NCI-H345 treated with DMSO at 0.1 percent for 48 hours (cell line): ENCODE measurements at regions not wholly inside any gene's neighbourhood (a gene's known extent, or its start where the extent isn't known, plus 50 kb on each side); places are given as distances from the start of the nearest gene placed in this dataset.

Experiments used
- DNase-seq: peaks from one replicate; lab custom pipeline; 2025; ENCODE audit not compliant: unreplicated experiment; lab: John Stamatoyannopoulos, UW

DNA sequence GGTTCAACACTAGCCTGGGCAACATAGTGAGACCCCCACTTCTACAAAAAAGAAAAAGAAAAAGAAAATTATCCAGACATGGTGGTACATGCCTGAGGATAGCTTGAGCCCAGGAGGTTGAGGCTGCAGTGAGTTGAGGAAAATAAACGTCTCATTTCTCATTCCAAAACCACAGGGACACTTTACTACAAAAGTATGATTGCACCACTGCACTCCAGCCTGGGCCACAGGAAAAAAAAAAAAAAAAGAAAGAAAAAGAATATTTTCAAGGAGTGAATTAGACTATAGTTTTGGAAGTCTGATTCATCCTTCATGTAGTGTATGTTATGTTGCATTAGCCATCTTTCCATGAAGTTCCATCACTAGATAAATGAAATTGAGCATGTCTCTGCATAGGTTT is 149.5 kb upstream of the THBS1 start:
- DNase-seq: no peak

DNA sequence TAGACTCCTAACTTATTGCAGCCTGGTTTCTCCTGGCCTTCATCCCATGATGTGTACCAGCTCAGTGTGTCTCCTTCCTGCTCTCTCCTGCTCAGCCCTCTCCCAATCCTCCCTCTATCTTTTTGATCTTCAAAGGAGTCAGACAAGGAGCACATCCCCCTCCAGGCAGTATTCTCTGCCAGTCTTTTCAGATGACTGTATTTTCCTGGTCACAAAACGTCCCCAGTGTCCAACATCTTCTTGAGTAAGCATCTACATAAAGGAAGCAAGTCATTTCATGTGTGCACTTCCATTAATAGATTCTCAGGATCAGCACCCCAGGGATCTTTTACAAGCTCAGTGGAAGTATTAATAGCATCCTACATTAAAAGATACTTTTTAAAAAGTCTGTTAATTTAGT is 148.9 kb upstream of the THBS1 start:
- no peak for DNase-seq

- DNase-seq: no peak
Measured at GRCh38 chr15:39432912-39433348, 147.9 kb upstream of the THBS1 start.

GRCh38 chr15:39433376-39433775 is 147.5 kb upstream of the THBS1 start:
- DNase-seq: no peak

DNA sequence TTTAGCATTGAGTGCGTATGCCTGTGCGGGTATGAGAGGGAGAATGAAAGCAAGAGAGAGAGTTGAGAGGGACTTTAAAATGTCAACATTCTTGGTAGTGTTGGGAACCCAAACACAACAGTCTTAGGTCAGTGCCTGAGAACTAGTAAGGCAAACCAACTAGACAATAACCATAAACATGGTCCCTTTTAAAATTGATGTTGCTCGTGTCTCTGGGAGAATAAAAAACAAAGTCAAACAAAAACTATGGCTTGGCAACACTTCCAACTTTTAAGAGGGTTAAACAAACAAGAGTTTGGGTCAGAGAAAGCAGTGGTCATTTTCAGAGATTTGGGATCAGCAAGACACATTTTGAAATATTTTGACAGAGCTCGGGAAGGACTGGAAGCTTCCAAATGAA is 146.7 kb upstream of the THBS1 start:
- no peak for DNase-seq

GRCh38 chr15:39434751-39435238 is 146.1 kb upstream of the THBS1 start:
- DNase-seq: no peak

- DNase-seq: no peak
Measured at GRCh38 chr15:39435244-39435643, 145.6 kb upstream of the THBS1 start.

DNA sequence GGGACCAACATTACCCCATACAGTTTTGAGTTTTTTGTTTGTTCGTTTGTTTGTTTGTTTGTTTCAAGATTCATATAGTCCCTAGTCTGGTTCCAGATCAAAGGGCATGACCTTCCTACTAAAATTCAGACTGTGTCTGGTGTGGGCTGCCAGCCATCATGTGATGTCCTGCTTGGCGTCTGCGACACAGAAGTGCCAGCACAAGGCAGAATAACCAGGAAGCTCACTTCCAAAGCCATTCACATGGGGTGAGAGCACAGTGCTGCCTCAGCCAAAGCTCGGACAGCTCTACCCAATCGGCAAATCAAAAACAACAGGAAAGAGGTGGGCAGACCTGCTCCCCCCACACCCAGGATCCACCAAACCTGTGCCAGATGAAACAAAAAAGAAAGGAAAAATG is 142.6 kb upstream of the THBS1 start:
- DNase-seq: no peak

GRCh38 chr15:39438799-39439592 is 141.9 kb upstream of the THBS1 start:
- no peak for DNase-seq

- DNase-seq: no peak
Measured at GRCh38 chr15:39442898-39443297, 138.0 kb upstream of the THBS1 start.

DNA sequence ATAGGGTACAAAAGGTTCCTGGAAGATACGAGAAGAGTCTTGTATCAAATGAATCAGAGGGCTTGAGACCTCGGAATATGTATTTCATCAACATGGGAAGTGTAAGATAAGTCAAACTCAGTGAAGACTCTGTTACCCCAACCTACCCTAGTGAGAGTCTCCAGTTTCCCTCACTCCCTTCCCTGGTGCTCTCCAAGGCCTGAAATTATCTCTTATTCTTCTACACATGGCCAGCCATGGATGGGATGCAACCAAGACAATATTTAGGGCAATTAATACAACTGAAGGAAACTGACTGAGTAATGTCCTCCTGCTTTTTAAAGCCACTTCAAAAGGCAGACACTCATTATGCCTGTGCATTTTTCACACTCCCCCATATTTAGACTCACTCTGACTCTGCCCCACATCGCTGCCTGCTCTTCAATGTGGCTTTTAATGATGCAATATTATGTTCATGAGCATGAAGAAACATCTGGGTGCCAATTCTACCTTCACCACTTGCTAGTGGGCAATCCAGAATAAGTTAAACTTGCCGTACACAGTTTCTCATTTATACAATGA is 137.1 kb upstream of the THBS1 start:
- DNase-seq: no peak

GRCh38 chr15:39444735-39445470 is 136.0 kb upstream of the THBS1 start:
- DNase-seq: no peak

- no peak for DNase-seq
Measured at GRCh38 chr15:39445931-39446330, 134.9 kb upstream of the THBS1 start.

DNA sequence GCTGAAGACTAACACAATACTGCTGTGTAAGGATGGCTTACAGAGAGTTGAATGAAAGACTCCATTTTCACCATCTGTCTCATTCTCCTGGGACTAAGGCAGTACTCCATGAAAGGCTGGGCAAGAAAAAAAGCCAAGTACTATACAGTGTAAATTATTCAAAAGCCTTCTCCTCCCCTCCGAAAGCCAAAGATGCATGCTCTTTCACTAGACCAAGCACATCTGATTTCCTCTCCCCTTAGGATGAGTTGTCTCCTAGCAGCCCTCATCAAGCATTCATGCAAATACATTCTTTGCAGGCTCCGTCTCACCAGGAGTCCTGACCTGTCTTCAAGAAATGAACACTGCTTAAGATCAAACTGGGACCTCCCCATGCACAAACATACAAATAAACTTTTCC is 133.5 kb upstream of the THBS1 start:
- DNase-seq: no peak

DNA sequence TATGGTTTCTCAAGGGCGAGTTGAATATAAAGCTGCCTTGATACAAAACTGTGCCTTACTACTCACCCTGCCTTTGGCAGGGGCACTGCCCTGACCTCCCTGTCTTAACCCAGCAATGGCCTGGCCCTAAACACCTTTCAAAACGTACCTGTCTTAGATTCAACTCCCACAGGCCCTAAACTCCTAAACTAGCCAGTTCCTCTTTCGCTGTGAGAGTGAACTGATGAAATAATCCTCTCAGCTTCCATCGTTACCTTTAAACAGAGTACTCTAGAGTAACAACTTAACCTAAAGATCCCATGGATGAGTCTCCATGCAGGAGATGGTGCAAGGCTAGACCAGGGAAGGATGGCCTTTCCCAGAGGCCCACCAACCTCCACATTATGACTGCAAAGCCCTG is 133.0 kb upstream of the THBS1 start:
- DNase-seq: no peak

- DNase-seq: no peak
Measured at GRCh38 chr15:39448409-39448808, 132.5 kb upstream of the THBS1 start.

DNA sequence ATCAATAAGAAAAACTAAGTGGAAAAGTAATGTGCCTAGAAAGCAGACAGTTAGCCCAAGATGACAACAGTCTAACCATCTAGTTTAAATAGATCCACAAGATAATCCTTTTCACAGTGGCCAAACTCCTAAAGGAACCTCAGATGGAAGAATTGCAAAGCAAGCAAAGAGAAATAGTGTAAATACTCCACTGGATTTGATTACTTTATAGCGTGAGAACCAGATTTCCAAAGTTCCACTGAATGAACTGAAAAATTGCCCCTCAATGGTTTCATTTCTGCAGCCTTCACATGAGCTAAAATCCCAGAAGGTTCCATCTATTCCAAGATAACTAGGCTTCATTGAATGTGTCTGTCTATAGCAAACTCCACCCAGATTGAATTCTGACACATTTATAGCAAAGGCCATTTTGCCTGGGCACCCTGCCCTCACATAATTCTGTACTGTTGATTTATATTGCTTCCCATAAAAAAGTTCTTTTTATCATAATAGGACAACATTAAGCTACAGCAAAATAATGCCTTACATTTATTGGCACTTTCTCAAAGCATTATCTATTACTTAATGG is 129.7 kb upstream of the THBS1 start:
- DNase-seq: no peak

DNA sequence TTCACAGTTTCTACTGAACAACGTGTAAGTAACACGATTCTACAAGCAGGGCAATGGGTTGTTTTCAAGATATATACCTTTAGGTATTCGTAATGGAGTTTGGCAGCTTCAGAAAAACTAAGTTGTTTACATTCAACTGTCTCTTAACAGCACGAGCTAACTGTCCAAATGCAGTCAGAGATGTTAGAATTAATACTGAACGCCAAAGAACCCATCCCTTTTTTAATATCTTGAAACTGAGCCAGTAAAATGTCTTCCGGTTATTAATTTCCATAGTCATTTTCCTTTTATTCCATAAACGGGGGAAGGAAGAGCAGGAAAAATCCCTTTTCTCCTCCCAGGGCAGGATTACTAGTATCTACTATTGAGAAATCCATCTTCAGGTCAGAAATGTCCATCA is 129.0 kb upstream of the THBS1 start:
- no peak for DNase-seq

DNA sequence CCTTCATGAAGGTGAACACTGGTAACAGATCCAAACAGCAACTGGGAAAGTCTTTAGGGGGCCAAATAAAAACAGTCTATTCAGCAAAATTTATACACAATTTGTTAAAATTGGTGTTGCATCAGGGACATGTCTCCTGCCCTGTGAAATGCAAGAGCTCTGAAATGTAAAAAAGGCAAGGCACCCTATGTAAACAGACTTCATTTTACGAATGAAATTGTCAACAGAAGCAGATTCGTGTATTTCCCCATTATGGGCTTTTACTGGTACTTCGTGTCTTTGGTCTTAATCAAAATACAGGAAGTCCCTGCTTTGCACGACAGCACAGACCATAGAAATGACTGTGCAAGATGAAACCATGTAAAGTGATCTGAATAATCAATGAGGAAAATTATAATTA is 127.3 kb upstream of the THBS1 start:
- no peak for DNase-seq

- no peak for DNase-seq
Measured at GRCh38 chr15:39454189-39454986, 126.5 kb upstream of the THBS1 start.

GRCh38 chr15:39455471-39455991 is 125.3 kb upstream of the THBS1 start:
- no peak for DNase-seq
